Endodermal cell (in vitro differentiated cells): ENCODE measurements at regions not wholly inside any gene's neighbourhood (a gene's known extent, or its start where the extent isn't known, plus 50 kb on each side); places are given as distances from the start of the nearest gene placed in this dataset.
"Not testable (repeated sequence)": the region's sequence is repeated elsewhere in the genome, so short reads cannot be mapped to it uniquely, and the experiment has no call there.

Source experiments
- DNase-seq: peaks from one replicate; pipeline ENCODE4 v3.0.0-alpha.2; 2017
- H3K27ac ChIP-seq: 2 replicates; pipeline ENCODE4 v1.5.1; 2013; ENCODE audit warnings: mild to moderate bottlenecking, low read depth, low read length, moderate library complexity
- H3K27me3 ChIP-seq: 2 replicates; pipeline ENCODE4 v1.6.1; 2013; ENCODE audit warnings: mild to moderate bottlenecking, low read length, moderate library complexity; ENCODE audit not compliant: insufficient read depth, control insufficient read depth, poor library complexity, severe bottlenecking
- H3K36me3 ChIP-seq: 2 replicates; pipeline ENCODE4 v1.7.0; 2013; ENCODE audit warnings: mild to moderate bottlenecking, low read length, moderate library complexity; ENCODE audit not compliant: control insufficient read depth, insufficient read depth
- H3K4me1 ChIP-seq: one replicate; pipeline ENCODE4 v1.7.0; 2013; ENCODE audit warnings: low read length; ENCODE audit not compliant: control insufficient read depth, insufficient read depth
- H3K4me3 ChIP-seq: 2 replicates; pipeline ENCODE4 v1.5.1; 2013; ENCODE audit warnings: mild to moderate bottlenecking, low read length, moderate library complexity
- H3K9ac ChIP-seq: 2 replicates; pipeline ENCODE4 v1.6.1; 2013; ENCODE audit warnings: mild to moderate bottlenecking, low read length, moderate library complexity; ENCODE audit not compliant: poor library complexity, severe bottlenecking; ENCODE audit errors: extremely low read depth
- H3K9me3 ChIP-seq: 2 replicates; pipeline ENCODE4 v1.6.1; 2013; ENCODE audit warnings: mild to moderate bottlenecking, low read length, moderate library complexity; ENCODE audit not compliant: control insufficient read depth
- H3K27ac Mint-ChIP-seq: 2 replicates; pipeline ENCODE4 v1.8.0; 2020; ENCODE audit warnings: mixed read lengths
- H3K27me3 Mint-ChIP-seq: 2 replicates; pipeline ENCODE4 v1.8.0; 2021; ENCODE audit warnings: mild to moderate bottlenecking, mixed read lengths; ENCODE audit not compliant: insufficient read depth
- H3K36me3 Mint-ChIP-seq: 2 replicates; pipeline ENCODE4 v1.8.0; 2020; ENCODE audit warnings: low read depth, mixed read lengths
- H3K4me1 Mint-ChIP-seq: 2 replicates; pipeline ENCODE4 v1.8.0; 2020; ENCODE audit warnings: mixed read lengths
- H3K4me3 Mint-ChIP-seq: 2 replicates; pipeline ENCODE4 v1.8.0; 2020; ENCODE audit warnings: mild to moderate bottlenecking, moderate library complexity, mixed read lengths
- H3K9me3 Mint-ChIP-seq: 2 replicates; pipeline ENCODE4 v1.8.0; 2020; ENCODE audit warnings: mild to moderate bottlenecking, mixed read lengths
- WGBS, 2 experiments: methylation state at CpG; one replicate each; pipeline versions ENCODE4 v1.1.5 to v1.1.7; 2013; ENCODE audit warnings: missing lambda C conversion rate in 2 of 2, mixed read lengths in 1 of 2; ENCODE audit not compliant: insufficient coverage in 1 of 2, insufficient read length in 1 of 2; 5-methylcytosine and 5-hydroxymethylcytosine counted together
- TF ChIP-seq, protein P1 (sequence below): fragments of 200-600 bp; sonication (generic); conservative IDR thresholded peaks from 2 replicates; pipeline ENCODE4 v1.5.0; 2021; ENCODE audit warnings: antibody characterized with exemption, mild to moderate bottlenecking

DNA sequence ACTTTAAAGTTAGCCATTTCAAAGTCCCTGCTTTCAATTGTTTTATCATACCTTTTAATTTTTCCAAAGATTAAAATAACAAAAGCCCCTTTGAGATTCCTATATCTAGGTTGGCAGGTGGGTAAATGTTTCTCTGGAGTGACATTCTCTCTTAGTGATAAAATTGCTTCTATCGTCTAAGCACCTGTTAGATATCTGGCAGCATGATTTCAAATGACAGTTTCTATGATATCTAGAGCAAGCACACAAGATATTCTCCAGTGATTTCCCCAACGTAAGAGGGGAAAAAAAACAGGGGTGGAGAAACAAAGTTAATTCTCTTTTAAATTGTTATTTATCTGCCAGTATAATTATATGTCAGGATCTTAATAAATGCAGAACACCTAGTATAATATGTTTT lies 610.2 kb downstream of the DSC3 start:
- H3K4me1 ChIP-seq, result no peaks in the 10 kb centered on the region
- H3K9me3 Mint-ChIP-seq, result no peaks in the 10 kb centered on the region
- no peaks in the 10 kb centered on the region for H3K36me3 Mint-ChIP-seq
- no peaks in the 10 kb centered on the region for H3K27me3 Mint-ChIP-seq
- H3K4me3 Mint-ChIP-seq, result no peak overlapping the region
- no peak for DNase-seq
- no peaks in the 10 kb centered on the region for H3K9me3 ChIP-seq
- H3K4me3 ChIP-seq, result no peak overlapping the region
- no peak overlapping the region for H3K27ac Mint-ChIP-seq
- H3K36me3 ChIP-seq, result no peaks in the 10 kb centered on the region
- 50 to 93% methylated on average over 1 of the region's 2 CpGs for WGBS, 2 experiments
- TF ChIP-seq, protein P1, sequence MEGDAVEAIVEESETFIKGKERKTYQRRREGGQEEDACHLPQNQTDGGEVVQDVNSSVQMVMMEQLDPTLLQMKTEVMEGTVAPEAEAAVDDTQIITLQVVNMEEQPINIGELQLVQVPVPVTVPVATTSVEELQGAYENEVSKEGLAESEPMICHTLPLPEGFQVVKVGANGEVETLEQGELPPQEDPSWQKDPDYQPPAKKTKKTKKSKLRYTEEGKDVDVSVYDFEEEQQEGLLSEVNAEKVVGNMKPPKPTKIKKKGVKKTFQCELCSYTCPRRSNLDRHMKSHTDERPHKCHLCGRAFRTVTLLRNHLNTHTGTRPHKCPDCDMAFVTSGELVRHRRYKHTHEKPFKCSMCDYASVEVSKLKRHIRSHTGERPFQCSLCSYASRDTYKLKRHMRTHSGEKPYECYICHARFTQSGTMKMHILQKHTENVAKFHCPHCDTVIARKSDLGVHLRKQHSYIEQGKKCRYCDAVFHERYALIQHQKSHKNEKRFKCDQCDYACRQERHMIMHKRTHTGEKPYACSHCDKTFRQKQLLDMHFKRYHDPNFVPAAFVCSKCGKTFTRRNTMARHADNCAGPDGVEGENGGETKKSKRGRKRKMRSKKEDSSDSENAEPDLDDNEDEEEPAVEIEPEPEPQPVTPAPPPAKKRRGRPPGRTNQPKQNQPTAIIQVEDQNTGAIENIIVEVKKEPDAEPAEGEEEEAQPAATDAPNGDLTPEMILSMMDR, result no peak
- H3K4me1 Mint-ChIP-seq, result peaks cover 6% of the 10 kb centered on the region
- no peaks in the 10 kb centered on the region for H3K27me3 ChIP-seq
- no peak overlapping the region for H3K27ac ChIP-seq
- no peak overlapping the region for H3K9ac ChIP-seq

DNA sequence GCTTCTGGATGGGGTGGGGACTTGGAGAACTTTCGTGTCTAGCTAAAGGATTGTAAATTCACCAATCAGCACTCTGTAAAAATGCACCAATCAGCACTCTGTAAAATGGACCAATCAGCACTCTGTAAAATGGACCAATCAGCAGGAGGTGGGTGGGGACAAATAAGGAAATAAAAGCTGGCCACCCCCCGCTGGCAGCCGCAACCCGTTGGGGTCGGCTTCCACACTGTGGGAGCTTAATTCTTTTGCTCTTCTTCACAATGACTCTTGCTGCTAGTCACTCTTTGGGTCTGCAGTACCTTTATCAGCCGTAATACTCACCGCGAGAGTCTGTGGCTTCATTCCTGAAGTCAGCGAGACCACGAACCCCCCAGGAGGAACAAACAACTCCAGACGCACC lies 623.1 kb downstream of the DSC3 start:
- not testable (repeated sequence) for H3K27me3 ChIP-seq, H3K4me1 ChIP-seq, H3K9me3 Mint-ChIP-seq, H3K36me3 Mint-ChIP-seq, H3K9ac ChIP-seq, H3K9me3 ChIP-seq, H3K4me1 Mint-ChIP-seq, H3K27me3 Mint-ChIP-seq, H3K36me3 ChIP-seq, H3K27ac ChIP-seq, H3K27ac Mint-ChIP-seq, DNase-seq, H3K4me3 ChIP-seq, H3K4me3 Mint-ChIP-seq
- WGBS, 2 experiments, result 88 to 100% methylated on average over 5 to 11 of the region's 11 CpGs

DNA sequence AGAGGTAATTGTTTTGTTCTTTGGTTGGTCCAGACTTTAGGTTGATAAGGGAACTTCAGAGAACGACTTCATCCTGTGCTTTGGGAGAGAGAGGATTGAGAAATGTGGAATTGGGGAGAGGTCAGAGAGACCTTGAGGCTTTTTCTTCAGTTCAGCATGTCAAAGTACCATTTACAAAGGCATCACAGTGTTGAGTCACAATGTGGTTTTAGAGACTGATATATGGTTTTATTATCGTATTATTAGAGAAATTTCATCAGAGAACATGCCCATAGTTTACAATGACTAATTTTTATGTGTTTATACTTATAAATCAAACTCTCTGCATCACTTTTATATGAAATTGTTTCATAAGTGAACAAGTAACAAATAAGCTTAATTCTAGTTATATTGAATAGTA lies 626.6 kb downstream of the DSC3 start:
- H3K9me3 Mint-ChIP-seq, result peaks cover 14% of the 10 kb centered on the region
- no peaks in the 10 kb centered on the region for H3K27me3 ChIP-seq
- no peak overlapping the region for H3K4me3 Mint-ChIP-seq
- no peak overlapping the region for H3K4me3 ChIP-seq
- H3K9me3 ChIP-seq, result no peaks in the 10 kb centered on the region
- no peaks in the 10 kb centered on the region for H3K27me3 Mint-ChIP-seq
- no peak overlapping the region for H3K9ac ChIP-seq
- TF ChIP-seq, protein P1, result no peak
- 86 to 93% methylated on average over 1 to 2 of the region's 2 CpGs for WGBS, 2 experiments
- no peak for DNase-seq
- peaks cover 5% of the 10 kb centered on the region for H3K4me1 Mint-ChIP-seq
- H3K36me3 ChIP-seq, result no peaks in the 10 kb centered on the region
- no peak overlapping the region for H3K27ac ChIP-seq
- H3K27ac Mint-ChIP-seq, result no peak overlapping the region
- H3K36me3 Mint-ChIP-seq, result peaks cover 5% of the 10 kb centered on the region
- H3K4me1 ChIP-seq, result no peaks in the 10 kb centered on the region

DNA sequence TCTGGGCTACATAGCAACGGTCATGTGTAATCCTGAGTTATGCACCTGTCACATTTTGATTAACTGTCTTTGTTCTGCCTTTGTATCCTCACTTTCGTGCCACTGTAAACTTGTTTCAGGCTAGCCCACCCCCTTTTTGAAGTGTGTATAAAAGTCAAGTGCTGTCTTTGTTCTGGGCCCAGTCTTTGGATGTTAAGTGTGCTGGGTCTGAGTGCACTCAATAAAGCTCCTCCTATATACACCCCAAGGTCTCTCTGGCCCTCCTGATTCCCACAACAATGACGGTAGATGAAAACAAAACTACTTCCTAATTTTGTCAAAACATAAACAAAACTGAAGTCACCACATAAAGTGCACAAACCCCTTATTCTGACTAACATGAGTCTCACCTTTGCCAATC lies 633.4 kb downstream of the DSC3 start:
- no peak for DNase-seq
- H3K9ac ChIP-seq, result no peak overlapping the region
- H3K4me1 Mint-ChIP-seq, result peaks cover 3% of the 10 kb centered on the region
- H3K27me3 Mint-ChIP-seq, result no peaks in the 10 kb centered on the region
- H3K4me3 Mint-ChIP-seq, result no peak overlapping the region
- WGBS, 2 experiments, result 96% methylated on average over 3 of the region's 3 CpGs; no CpG with 5 or more reads in 1 of the 2 experiments
- H3K4me1 ChIP-seq, result no peaks in the 10 kb centered on the region
- TF ChIP-seq, protein P1, result no peak
- H3K27ac ChIP-seq, result no peak overlapping the region
- H3K9me3 Mint-ChIP-seq, result peaks cover 27% of the 10 kb centered on the region
- H3K36me3 Mint-ChIP-seq, result peaks cover 1% of the 10 kb centered on the region
- H3K27ac Mint-ChIP-seq, result no peak overlapping the region
- no peaks in the 10 kb centered on the region for H3K36me3 ChIP-seq
- peaks cover 10% of the 10 kb centered on the region for H3K9me3 ChIP-seq
- no peaks in the 10 kb centered on the region for H3K27me3 ChIP-seq
- H3K4me3 ChIP-seq, result no peak overlapping the region
